ENCODE measurements at regions not wholly inside any gene's neighbourhood (a gene's known extent, or its start where the extent isn't known, plus 50 kb on each side); places are given as distances from the start of the nearest gene placed in this dataset.
"Not testable (repeated sequence)": the region's sequence is repeated elsewhere in the genome, so short reads cannot be mapped to it uniquely, and the experiment has no call there.

DNA sequence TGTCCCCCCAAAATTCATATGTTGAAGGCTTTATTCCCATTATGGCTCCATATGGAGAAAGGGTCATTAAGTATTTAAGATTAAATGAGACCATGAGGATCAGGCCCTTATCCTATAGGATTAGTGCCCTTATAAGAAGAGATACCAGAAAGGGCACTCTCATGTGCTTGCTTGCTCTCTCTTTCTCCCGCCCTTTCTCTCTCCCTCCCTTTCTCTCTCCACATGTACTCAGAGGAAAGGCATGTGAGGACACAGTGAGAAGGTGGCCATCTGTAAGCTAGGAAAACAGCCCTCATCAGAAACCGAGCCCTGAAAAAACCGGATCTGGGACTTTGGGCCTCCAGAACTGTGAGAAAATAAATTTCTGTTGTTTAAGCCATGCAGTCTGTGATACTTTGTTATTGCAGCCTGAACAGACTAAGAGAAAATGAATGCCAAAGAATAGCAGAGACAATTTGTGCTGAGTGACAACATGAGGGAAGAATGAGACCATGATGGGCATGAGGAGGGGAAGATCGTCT lies 300.0 kb upstream of the SLC39A10 start:
- no peak for TF ChIP-seq ZNF274 (IDR thresholded peaks at IDR 0.05; ENCODE audit: low read depth, low read length)
- H3K4me3 ChIP-seq (ENCODE audit: low read length): no peak overlapping the region

DNA sequence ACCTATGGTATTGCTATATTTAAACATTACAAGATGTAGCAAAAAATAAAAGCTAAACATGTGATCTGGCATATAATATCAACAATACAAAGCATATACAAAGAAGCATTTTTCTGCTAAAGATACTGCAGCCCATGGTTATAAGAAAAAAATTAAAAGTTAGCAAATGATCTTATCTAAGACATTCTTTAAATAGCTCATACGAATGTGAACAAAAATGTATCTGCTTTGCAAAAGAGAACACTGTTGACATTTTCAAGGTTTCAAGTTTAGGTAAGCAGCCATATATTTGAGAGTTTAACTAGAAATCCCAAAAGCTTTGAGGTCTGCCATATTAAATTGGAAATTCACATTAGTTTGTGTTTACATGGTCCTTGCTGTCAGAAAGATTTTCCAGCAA lies 301.0 kb upstream of the SLC39A10 start:
- no peak for TF ChIP-seq ZNF274 (IDR thresholded peaks at IDR 0.05; ENCODE audit: low read depth, low read length)

DNA sequence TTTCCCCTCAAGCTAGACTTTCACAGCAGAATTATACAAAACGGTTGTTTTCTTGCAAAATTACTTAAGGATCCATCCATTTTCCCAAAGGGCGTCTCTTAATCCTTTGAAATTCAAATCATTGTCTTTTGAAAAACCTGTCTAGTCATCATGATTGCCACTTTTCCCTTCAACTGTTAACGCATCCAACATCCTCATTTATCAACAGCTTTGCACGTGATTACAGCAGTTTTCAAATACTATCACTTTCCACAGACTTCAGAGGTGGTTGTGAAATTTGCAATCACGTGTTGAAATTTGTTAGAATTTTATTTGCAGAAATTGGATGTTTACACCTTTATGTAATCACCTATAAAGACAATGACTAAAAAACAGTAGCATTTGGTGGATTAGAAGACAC lies 304.4 kb upstream of the SLC39A10 start:
- H3K4me3 ChIP-seq (ENCODE audit: low read length): no peak overlapping the region
- TF ChIP-seq ZNF274 (IDR thresholded peaks at IDR 0.05; ENCODE audit: low read depth, low read length): no peak

More for the DNA sequence above, 301.0 kb upstream of the SLC39A10 start:
- no peak overlapping the region for H3K4me3 ChIP-seq (ENCODE audit: low read length)

DNA sequence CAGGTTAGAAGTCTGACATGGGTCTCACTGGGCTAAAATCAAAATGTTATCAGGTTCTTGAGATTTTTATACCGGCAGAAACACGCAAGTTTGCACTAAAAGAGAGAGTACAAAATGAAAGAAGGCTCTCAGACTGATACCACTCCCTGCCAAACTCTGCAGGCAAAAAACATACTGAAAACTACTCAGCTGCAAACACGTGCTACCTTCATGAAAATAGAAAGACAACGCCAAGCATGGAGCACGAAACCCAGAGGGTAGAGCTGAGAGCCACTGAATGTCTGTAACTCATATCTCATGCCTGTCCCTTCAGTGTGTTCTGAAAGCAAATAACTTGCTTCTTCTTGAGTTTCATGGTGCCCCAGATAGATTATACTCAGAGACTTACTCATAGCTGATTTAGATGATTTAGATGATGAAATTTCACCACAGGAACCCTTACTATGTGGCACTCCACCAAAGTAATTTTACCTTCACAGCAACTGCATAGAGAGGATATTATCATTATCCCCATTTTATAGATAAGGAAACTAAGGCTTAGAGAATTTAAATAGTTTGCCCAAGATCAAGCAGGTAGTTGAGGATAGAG lies 313.0 kb upstream of the SLC39A10 start:
- no peak for TF ChIP-seq ZNF274 (IDR thresholded peaks at IDR 0.05; ENCODE audit: low read depth, low read length)
- H3K4me3 ChIP-seq (ENCODE audit: low read length): no peak overlapping the region

DNA sequence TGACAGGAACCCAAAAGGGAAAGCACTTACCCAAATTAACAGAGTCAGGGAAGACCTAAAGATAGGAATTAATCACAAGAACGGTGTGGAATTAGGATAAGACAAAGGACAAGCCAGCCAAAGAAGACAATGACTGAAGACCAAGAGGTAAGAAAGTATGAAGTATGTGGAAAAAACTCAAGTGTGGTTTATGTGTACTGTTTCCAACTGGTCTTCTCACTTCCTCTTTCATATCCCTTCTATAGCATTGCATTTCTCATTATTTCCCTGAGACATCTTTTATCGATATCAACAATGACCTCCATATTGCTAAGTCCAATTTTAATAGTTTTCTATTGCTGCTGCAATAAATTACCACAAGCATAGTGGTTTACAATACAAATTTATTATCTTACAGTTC lies 313.5 kb upstream of the SLC39A10 start:
- no peak overlapping the region for H3K4me3 ChIP-seq (ENCODE audit: low read length)
- TF ChIP-seq ZNF274 (IDR thresholded peaks at IDR 0.05; ENCODE audit: low read depth, low read length): no peak

DNA sequence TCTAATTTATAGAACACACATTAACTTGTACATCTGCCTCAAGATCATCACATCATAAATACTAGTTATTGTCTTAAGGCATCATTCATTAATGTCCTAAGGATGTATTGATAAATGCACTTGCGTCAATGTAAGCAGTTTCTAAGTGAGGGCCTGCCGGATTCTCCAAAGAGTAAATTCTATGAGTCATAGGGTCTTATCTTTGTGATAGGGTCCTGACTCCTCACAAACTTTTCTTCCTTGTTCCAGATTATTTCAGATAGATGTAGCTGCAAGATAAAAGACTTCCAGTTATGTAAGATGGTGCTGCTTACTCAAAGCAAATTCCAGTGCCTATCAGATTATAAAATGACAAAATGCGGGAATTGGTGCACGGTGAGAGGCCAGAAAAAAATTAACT lies 315.0 kb upstream of the SLC39A10 start:
- no peak overlapping the region for H3K4me3 ChIP-seq (ENCODE audit: low read length)
- TF ChIP-seq ZNF274 (IDR thresholded peaks at IDR 0.05; ENCODE audit: low read depth, low read length): no peak

DNA sequence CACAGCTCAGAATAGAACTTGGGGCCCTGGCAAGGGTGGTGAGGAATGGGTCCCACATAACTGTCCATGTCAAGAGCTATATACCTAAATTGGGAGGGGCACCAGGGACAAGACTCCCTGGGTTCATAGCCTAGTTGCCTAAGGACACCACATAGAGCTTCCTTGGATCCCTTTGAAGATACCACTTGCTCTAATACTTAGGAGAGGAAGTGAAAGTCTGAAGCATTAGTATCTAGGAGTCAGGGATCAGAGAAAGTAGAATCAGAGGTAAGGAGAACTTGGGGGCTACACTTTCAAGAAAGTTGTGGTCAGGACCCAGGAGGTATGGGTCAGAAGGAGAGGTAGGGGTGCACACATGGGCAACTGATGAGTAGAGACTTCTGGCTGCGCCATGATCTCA lies 318.2 kb upstream of the SLC39A10 start:
- no peak for TF ChIP-seq ZNF274 (IDR thresholded peaks at IDR 0.05; ENCODE audit: low read depth, low read length)
- H3K4me3 ChIP-seq (ENCODE audit: low read length): no peak overlapping the region

DNA sequence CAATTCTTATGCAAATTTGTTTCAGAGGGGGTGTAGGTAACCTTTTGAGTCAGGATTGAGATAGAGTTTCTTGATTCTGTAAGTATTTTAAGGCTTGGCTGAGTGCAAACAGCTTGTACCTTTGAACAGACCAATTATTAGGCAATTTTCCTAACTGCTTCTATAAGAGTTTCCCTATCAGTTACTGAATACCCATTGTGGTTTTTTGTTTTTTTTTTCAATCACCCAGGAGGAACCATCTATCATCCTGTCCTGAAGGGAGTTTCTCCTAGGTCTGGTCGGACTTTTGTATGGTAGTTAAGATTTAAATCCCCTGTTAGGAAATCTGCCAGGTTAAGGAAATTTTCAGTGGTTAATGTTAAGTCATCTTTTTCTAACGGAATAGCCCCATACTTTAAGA lies 319.4 kb upstream of the SLC39A10 start:
- TF ChIP-seq ZNF274 (IDR thresholded peaks at IDR 0.05; ENCODE audit: low read depth, low read length): no peak
- H3K4me3 ChIP-seq (ENCODE audit: low read length): no peak overlapping the region

DNA sequence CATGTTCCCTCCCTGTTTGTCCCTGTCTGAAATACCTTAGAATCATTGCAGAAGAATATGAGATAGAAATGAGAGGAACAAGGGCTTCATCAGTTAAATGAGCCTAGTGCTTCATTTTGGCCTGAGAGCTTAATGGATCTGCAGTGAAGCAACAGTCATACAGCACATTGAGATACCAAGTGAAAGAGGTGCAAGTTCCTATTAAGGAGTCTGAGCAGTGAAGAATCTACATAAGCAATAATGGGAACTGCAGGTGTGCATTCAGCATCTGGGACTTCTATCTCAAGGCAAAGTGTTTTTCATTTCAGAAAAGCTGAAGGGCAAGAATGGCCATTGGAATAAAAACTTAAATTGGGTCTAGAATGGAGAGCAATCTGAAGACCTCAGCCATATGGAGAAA lies 323.2 kb upstream of the SLC39A10 start:
- H3K4me3 ChIP-seq (ENCODE audit: low read length): no peak overlapping the region
- no peak for TF ChIP-seq ZNF274 (IDR thresholded peaks at IDR 0.05; ENCODE audit: low read depth, low read length)

DNA sequence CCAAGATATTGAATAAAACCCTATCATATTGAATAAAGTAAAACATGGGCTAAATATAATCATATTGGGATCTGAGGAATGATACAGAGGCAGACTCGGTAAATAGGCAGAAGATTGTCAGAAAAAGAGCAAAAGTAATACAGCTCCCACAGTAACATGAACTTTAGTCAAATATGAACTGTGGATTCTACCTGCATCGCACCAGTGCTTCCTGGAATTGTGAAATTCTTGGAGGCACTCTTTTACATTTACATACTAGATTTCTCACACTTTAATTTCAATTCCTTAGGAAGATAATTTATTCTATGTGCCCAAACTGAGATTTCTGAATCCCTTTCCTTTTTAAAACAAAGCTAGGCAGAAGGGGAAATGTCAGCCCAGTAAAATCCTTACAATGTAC lies 325.1 kb upstream of the SLC39A10 start:
- no peak overlapping the region for H3K4me3 ChIP-seq (ENCODE audit: low read length)
- TF ChIP-seq ZNF274 (IDR thresholded peaks at IDR 0.05; ENCODE audit: low read depth, low read length): no peak

DNA sequence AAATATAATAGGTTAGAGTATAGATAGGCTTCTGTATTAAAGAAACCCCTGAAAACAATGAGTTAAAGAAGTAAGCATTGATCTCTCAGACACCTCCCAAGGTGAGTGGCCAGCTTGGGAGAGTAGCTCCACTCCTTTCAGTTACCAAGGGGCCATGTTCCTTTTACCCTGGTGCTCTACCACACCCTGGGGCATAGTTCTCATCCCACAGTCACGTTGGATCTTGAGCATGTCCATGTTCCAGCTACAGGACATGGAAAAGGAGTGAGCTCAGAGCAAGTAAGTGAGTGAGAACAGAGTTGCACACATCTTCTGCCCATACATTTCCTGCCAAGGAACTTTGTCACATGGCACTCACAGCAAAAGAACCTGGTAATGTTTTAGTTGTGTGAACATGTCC lies 325.9 kb upstream of the SLC39A10 start:
- no peak for TF ChIP-seq ZNF274 (IDR thresholded peaks at IDR 0.05; ENCODE audit: low read depth, low read length)
- H3K4me3 ChIP-seq (ENCODE audit: low read length): no peak overlapping the region

DNA sequence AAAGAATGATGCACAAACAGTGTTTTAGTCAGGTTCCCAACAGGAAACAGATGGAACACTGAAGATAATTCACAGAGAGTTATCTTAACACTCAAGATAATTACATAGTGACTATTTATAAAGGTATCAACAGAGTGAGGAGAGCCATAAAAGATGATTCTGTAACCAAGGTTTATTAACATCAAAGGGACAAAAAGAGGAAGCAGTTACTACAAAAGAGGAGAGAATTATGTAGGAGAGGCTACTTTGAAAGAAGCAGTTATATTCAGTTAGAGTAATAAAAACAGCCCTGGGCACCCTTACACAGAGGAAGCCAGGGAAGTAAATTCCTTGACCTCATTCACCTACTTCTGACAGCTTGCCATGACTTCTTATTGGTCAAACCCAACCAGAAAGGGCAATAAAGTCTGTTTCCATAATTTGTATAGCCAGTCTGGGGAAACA lies 326.5 kb upstream of the SLC39A10 start:
- no peak for TF ChIP-seq ZNF274 (IDR thresholded peaks at IDR 0.05; ENCODE audit: low read depth, low read length)
- H3K4me3 ChIP-seq (ENCODE audit: low read length): no peak overlapping the region

DNA sequence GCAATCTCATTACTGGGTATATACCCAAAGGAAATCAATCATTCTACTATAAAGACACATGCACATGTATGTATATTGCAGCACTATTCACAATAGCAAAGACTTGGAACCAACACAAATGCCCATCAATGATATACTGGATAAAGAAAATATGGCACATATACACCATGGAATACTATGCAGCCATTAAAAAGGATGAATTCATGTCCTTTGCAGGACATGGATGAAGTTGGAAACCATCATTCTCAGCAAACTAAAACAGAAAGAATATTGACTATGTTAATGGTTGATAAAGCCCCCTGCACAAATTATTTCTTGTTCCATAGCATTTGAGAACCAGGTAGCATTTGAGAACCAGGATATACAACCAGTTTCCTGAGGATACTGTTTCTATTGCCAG lies 327.2 kb upstream of the SLC39A10 start:
- not testable (repeated sequence) for H3K4me3 ChIP-seq (ENCODE audit: low read length)

DNA sequence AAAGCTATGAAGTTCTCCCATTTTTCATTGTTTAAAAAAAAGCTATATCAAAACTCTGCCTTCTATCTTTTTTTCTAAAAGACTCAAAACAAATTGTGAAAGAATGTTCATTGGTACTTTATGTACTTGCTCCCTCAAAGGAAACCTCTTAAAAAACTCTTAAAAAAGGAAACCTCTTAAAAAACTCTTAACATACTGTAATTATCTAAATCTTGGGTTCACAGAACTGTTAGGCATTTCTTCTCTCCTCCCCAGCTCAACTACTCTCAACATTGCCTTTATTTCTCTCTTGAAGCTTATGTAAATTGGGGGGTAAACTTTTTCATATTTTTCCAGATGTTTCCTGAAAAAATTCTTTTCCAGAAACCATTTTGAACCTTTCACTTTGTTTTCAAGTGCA lies 330.5 kb upstream of the SLC39A10 start:
- H3K4me3 ChIP-seq (ENCODE audit: low read length): no peak overlapping the region

DNA sequence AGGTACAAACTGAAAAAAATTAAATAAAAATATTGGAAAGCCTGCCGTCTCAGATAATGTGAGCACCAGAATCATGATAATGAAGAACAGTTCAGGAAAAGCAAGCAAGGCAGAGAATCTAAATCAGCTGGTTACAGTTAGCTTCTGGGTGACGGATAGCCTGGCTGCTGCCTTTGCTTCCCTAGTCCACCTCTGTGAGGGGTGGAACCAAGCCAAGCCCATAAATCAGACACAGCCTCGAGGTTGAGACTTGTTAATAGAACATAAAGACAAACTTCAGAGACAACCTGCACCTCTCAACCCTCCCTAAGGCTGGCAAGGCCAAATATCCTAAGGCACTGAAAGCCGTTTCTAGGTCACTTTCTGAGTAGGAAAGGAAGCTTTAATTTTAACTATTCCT lies 334.7 kb upstream of the SLC39A10 start:
- no peak for TF ChIP-seq ZNF274 (IDR thresholded peaks at IDR 0.05; ENCODE audit: low read depth, low read length)

More for the DNA sequence above, 330.5 kb upstream of the SLC39A10 start:
- TF ChIP-seq ZNF274 (IDR thresholded peaks at IDR 0.05; ENCODE audit: low read depth, low read length): no peak

DNA sequence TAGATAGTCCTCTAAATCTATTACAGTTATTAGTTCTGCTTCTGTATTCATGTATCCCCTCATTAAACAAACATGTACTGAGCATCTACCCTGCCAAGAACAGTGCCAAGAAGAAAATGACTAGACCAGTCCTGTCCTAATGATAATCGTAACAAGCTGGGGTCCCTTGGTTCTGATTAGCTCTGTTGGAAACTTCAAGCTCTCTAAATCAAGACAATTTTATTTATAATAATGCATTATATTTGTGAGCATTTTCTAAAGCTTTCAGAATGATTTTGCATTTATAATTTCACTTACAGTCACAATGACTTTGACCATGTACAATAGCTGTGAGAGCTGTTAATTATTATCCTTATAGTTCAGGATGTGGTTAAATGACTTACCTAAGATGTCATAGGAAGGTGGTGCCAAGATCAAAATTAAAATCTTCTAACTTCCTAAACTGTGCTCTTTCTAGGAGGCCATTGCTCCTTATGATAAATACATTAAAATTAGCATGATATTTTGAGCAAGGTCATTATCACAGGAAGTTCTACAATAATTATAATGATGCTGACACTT lies 336.5 kb upstream of the SLC39A10 start:
- no peak for TF ChIP-seq ZNF274 (IDR thresholded peaks at IDR 0.05; ENCODE audit: low read depth, low read length)
- H3K4me3 ChIP-seq (ENCODE audit: low read length): no peak overlapping the region

More for the DNA sequence above, 334.7 kb upstream of the SLC39A10 start:
- H3K4me3 ChIP-seq (ENCODE audit: low read length): no peak overlapping the region
